ENCODE measurements at regions not wholly inside any gene's neighbourhood (a gene's known extent, or its start where the extent isn't known, plus 50 kb on each side); places are given as distances from the start of the nearest gene placed in this dataset.

DNA sequence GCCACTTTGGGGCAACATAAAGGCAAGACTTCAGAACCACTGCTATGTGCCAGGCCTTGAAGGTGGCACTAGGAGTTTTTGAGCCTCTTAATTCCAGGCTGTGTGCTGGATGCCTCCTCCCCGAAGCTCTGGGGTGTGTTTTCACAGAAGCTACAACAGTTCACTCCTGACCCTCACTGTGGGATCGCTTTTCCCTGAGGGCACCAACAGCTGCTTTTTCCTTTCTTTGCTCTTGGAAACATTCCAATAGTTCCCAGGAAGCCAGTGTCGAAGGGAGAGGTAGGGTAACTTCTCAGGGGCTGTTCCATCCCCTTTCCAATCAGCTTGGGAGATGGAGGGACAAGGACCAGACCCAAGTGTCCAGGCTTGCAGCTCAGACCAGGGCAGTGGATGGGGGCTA is 153.4 kb downstream of the C1orf94 start:
- no peak for DNase-seq (ENCODE audit: low spot score)

DNA sequence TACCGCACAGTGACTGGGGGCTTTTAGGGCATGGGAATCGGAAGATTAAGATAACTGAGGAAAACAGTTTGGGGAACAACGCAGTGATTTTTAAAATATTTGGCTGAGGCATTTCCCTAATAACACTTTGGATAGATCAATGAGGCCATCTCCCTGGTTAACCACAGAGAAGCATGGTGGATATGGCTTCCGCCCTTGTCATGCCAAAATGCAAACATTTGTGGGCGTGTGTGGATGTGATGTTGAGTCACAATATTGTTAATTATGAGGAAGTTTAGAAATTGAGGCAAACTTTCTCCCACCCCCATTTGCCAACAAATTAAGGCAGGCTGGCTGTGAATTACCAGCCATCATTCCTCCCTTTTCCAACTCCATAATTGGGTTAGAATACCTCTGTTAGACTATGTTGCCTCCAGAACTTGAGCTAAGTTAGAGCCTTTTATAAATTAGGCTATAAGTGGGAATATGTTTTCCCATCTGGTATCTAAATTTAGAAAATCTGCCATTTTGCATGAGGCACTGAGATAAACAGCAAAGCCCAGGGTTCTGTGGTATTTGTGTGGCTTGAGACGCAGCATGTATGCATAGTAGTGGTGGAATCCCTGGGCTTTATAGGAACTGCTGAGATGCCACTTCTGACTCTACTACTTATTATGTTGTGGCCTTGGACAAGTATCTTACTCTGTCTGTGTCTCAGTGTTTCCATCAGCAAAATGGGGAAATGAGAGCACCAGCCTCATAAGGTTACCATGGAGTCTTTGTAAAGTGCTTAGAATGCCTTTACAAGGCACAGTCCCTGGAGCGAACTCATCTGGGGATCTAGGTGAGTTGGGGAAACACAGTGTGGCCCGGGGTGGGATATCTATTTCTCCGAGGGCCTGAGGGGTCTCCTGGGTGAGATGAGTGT is 154.6 kb downstream of the C1orf94 start:
- DNase-seq (ENCODE audit: low spot score) = no peak

DNA sequence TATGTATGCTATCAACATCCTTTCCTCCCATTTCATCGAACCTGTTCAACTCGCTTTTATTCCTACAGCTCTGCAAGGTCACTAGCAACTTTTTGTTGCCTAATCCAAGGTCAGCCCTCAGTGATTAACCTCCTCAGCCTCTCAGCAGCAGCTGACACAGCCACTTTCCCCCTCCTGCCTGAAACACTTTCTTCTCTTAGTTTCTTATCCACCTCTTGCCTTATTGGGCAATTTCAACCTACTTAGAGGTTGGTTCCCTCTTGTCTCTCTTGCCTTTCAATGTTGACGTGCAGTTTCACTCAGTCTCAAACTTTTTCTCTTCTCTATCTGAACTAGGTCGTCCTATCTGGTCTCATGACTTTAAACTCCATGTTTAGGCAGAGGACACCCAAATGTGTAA is 156.3 kb downstream of the C1orf94 start:
- no peak for DNase-seq (ENCODE audit: low spot score)

DNA sequence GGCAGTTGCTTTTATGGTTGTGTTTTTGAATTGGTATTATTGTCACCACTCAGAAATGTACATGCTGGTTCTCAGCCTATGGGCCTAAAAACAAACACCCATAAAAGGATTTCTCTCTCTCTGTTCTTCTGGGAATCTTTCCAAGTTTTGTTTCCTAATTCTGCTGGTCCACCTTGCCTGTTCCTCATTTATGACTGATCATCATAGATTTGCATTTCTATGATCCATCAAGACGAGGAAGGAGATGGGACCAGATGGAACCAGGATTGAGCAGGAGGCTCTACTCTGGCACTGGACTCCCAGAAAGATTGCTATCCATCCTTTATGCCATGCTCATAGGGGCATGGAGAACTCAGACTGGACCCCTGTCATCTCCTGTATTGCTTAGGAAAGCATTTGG is 162.2 kb downstream of the C1orf94 start:
- DNase-seq (ENCODE audit: low spot score) = no peak

DNA sequence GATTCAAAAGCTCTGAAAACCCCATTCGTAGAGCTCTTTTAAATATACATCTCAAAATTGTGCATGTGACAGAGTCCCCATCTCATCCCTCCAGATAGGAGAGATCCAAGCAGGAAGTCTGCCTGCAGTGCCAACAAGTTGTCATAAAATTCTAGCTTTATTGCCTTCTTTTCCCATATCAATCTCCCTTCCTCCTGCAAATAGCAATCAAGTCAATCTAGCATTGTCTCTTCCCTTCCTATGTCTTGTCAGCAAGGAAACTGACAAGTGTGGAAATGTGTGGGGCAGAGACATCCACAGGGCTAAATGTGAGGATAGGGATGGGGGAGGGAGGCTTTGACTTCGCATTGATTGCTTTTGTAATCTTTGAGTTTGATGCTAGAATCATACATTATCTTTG is 165.2 kb downstream of the C1orf94 start:
- no peak for DNase-seq (ENCODE audit: low spot score)

DNA sequence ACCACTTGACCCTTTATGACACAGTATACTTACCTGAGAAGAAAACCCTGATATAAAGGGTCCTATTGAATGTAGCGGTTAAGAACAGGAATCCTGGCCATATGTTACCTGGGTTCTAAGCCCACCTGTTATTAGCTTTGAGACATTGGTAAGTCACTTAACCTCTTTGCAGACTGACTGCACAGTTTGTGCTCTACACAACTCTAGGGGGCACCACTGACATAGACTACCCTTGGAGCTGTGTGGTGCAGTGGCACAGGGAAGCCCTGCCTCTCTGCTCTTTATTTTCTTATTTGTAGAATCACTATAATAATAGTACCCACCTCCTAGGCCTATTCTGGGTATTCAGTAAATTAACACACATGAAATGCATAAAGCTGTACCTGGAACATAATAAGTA is 165.6 kb downstream of the C1orf94 start:
- DNase-seq (ENCODE audit: low spot score) = no peak

DNA sequence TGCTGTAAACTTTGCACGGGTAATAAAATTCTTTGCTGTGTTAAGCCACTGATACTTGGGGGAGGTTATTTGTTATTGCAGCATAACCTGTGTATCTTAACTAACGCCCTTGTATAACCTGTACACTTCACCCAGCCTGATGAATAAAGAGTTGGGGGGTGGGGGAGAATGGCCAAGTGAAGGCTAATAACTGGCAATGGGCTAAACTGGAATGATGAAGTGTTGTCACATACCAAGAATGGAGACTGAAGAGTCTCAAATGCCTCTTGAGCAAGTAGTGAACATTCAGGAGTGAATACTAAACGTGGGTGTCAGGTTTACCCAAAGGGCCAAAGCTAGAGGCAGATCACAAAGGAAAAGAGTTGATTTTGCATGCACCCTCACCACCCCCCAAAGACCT is 169.4 kb downstream of the C1orf94 start:
- DNase-seq (ENCODE audit: low spot score) = no peak

DNA sequence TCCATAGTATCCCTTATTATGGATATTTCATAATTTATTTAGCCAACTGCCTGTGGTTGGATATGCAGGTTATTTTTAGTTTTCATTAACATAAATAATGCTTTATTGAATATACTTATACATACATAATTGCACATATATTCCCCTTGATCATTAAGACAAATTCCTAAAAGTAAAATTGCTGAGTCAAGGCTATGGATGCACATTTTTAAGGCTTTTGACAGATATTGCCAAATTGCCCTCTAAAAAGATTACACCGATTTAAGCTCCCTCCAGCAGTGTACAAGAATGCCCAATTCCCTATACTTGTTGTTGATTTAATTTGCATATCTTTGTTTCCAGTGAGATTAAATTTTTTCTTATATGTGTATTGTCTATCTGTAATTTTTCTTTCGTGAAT is 176.7 kb downstream of the C1orf94 start:
- no peak for DNase-seq (ENCODE audit: low spot score)

DNA sequence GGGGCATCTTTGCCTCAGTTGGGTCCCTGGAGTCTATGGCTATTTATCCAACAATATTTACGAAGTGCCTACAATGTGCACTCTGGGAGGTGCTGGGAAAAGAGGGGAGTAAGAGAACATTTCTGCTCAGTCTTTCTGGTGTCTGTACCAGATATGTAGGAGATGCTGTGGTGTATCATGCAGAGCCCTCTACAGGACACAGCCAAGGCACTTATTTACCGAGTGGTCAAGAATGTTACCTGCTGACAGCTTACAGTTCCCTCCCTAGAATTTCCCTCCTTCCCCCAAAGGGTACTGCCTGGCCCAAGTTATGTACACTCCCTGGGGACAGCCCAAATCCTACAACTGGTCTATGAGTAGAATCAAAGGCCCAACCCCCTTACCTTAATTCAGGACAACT is 177.7 kb downstream of the C1orf94 start:
- no peak for DNase-seq (ENCODE audit: low spot score)

DNA sequence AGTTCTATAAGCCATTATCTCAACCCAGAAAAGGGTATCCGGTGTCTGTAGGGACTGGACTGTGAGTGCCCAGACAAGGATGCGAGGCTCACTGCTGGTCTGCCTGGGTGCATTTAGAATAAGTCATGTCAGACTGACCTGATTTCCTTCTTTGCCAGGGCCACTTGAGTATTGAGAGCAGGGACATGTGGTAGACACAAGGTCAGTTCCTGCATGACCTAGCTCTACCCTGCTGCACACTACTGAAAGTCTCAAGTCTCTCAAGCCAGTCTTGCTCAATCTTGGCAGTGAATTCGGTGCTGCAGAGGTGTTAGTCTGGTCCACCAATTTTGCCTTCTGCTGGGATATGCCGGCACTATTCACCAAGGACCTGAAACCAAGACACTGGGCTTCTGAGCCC is 180.1 kb downstream of the C1orf94 start:
- DNase-seq (ENCODE audit: low spot score) = no peak

DNA sequence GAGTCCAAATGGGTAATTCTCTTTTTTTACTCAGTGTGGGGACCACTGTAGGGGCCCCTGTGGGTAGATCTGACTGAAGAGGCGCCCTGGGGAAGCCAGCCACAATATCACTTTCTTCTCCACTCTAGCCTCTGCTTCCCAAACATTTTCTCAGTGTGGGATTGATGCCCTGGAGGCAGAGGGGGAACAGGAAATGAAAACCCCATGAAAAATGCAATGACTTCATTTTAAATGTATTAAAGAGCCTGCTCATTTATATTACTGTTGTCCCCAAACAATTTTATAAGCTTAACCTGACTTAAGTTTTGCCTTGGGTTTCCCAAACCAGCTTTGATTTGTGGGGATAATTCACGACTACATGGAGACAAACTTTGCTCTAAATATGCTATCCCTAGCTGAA is 181.9 kb downstream of the C1orf94 start:
- DNase-seq (ENCODE audit: low spot score) = no peak

DNA sequence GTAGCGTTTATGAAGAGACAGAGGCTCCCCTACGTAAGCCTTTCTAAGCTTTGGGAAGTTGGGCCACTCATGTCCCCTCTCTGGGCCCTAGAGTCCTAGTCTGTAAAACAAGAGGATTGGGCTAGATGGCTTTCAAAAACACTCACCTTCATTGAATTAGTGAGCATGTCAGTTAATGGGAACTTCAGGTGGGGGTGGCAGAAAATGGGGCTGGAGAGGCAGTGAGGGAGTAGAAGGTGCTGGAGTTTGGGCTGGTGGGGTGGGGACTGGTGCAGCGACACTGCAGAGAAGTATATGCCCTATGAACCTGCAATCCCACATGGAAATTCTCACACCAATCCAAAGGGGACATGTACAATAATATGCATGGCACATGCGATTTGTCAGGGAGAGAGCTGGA is 182.7 kb downstream of the C1orf94 start:
- DNase-seq (ENCODE audit: low spot score) = no peak

DNA sequence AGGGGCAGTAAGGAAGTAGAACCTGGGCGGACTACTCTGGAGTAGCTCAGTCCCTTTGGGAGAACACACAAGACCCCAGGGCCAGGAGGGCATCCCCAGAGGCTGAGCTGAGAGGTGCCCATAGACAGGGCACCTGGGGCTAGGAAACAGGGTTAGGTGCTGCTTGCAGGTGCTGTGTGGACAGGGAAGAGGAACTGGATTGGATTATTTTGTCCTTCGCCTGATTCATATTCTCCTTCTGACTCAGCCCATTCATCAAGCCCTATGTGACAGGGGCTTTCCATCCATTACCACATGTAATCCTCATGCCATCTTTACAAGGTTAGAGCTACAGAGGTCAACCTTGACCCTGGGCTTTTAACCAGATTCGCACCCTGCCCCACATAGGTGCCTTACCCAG is 183.9 kb downstream of the C1orf94 start:
- peak; percentile 38 for DNase-seq (ENCODE audit: low spot score)

DNA sequence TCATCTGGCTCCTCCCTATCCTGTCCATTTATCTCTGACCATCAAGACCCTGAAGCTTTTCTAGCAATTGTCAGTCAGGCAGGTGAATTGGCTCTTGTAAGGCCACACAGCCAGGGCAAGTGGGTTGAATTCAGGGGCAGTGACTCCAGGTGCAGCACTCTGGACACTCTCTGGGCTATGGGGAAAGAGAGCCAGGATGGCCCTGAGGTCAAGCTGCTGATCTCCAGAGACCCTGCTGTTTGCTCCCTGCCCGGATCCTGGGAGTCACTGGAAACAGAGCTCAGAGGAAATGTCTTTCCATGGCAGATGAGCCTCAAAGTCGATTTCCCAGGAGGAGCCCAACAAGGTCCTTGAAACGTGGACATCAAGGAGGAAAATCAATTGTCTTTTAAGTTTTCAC is 184.4 kb downstream of the C1orf94 start:
- DNase-seq (ENCODE audit: low spot score) = no peak

DNA sequence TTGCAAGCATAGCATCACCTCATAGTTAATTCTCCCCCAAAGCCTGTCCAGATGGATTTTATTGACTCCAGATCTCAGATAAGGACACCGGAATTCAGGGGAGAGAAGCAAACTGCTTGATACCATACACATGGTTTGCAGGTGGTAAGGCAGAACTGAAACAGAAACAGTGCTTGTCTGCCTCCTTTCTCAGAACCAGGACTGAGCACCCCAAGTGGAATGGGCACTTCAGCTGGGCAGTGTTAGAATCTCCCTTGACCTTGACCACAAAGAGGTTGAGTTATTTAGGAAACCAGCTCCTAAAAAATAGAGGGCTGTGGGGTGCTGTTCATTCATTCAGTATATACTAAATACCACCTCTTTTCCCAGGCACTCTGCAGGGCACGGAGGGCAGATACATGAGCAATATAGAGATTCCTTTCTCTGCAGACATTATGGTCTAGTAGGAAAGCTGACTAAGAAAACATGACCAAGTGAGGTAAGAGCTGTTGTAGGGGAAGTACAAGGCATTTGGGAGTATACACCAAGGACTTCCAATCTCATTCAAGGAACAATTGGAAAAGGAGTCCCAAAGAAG is 185.2 kb downstream of the C1orf94 start:
- no peak for DNase-seq (ENCODE audit: low spot score)

DNA sequence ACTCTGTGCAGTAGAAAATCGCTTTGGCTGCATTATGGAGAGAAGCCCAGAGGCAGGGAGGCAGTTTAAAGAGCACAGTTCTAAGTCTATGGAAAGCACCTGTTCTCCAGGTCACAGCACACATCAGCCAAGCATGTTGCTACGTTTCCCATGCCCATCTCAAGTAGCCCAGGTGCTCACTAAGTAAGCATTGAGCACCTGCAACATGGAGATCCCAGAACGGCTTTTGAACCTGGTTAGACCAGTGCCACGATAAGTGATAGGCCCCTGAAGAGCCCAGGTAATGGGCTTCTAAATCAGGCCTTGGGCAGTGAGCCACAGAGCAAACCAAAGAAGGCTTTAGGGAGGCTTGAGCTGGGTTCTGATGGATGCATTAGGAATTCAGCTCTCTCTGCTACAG is 186.2 kb downstream of the C1orf94 start:
- no peak for DNase-seq (ENCODE audit: low spot score)

DNA sequence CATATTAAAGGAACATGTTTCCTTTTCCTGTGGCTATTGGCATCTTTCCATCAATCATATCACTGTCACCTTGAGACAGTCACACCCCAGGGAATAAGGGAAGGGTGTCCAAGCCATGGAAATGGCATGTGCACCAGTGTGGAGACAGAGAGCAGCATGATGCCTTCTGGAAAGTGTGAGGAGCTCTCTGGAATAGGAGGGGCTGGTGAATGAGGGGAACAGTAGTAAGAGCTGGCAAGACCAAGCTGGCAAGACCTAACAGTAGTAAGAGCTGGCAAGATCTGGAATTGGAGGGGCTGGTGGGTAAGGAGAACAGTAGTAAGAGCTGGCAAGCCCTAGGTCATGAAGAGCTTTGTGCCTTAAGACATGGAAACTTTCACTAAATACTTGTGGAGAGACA is 186.7 kb downstream of the C1orf94 start:
- DNase-seq (ENCODE audit: low spot score) = no peak

DNA sequence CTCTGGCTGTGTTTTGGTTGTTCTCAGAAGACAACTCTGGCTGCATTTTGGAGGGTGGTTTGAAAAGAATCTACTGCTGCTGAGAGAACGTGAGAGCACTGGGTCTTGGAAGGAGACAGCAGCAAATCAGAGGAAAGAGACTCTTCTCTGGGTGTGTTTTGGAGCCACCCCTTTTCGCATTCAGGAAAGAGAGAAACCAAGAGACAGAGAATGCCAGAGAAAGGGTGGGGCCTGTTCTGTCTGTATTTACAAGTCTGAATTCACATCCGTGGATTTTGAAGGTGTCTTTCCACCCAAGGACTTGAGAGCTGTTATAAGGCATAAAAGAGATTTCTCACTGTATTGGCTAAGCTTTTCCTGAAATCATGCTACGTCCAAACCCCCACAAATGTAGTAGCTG is 187.2 kb downstream of the C1orf94 start:
- no peak for DNase-seq (ENCODE audit: low spot score)

DNA sequence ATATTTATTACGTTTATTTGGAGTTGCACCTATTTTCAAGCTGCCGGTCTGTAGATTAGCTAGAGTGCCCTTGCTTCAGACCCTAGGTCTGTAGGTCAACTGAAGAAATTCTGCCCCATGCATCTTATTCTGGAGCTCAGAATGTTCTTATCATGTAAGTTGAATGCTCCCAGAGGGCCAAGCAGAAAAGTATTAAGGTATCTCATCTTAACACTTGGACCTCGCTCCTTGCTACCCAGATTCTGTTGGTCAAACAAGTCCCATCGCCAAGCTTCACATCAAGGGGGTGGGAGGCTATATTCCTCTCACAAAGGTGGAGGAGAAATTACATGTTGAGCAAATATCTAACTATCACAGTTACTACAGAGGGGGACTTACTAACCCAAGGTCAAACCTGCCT is 187.7 kb downstream of the C1orf94 start:
- DNase-seq (ENCODE audit: low spot score) = no peak

DNA sequence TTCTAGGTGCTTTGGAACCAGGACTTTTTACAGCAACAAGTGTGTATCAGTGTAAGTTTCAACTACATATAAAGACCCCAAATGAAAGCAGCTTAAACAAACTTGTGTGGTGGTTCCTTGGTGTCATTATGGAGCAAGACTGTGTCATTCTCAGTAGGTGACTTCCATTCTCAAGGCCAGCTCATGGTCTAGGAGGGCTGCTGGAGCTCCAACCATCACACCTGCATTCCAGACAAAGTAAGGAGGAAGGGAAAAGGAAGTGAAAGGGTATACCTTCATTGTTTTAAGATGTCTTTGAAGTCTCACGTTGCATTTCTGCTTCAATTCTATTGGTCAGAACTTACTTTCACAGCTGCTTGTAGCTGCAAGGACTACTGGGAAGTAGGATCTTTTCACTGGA is 188.6 kb downstream of the C1orf94 start:
- no peak for DNase-seq (ENCODE audit: low spot score)

DNA sequence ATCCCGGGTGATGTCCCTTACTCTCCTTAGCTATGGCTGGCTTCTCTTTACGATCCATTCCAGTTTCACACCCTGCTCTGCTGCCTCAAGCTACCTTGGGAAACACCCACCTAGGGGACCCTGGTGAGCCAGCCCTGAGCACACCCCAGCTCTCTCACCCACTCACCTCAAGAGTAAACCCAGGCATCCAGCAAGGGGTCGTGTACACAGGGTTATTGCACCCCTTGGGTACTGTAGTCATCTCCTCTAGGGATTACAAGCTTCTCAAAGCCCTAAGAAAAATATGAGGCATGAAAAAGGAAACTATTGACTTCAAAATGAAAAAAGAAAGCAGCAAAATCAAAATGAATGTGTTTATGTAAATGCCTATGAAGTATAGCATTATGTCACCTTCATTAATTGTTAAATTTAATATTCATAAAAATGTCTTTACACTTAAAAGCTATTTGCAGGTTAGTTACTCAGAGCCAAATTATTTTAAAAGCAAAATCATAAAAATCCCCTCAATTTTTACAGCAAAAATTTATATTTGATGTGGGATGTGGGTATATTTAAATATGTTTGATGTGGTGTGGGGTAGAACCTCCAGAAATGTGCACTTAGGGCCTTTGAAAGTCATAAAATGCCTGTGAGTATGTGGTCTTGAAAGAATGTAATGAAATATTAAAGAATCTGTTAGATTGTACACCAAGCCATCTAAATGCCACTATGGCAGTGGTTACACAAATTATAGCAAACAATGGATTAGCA is 190.3 kb downstream of the C1orf94 start:
- peak; percentile 76 for DNase-seq (ENCODE audit: low spot score)

DNA sequence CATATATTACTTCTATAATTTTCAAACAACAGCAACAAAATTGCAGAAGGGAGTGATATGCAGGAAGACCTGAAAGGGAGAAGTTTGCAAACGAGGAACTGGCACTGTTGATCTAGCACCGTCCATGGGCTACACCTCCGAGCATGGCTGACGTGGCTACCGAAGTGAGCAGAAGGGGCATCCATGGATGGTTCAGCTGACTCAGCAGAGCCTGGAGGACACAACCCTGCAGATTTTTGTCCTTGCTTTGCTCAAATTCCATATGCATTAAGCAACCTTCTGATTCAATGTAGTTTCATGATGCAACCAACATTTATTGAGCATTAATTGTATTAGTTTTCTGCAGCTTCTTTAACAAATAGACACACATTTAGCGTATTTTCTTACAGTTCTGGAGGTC is 191.2 kb downstream of the C1orf94 start:
- no peak for DNase-seq (ENCODE audit: low spot score)

Measured in SW480 (cell line).